ENCODE measurements at regions not wholly inside any gene's neighbourhood (a gene's known extent, or its start where the extent isn't known, plus 50 kb on each side); places are given as distances from the start of the nearest gene placed in this dataset.

DNA sequence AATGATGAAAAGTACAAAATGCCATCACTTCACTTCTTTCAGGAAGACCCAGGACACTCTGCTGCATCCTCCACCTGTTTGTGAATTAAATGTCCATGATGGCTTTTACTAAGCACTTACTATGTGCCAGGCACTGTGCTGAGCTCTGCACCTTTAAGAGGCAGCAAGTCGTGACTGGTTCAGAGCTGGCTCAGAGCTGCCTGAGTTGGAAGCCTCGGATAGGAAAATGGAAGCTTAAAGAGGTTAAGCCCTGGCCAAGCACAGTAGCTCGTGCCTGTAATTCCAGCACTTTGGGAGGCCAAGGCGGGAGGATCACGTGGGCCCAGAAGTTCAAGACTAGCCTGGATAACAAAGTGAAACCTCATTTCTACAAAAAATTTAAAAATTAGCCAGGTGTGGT is 95.6 kb downstream of the SNX5 start:
- no peak overlapping the region for H3K4me3 ChIP-seq (ENCODE audit: low read depth, low read length)
- DNase-seq (ENCODE audit: low read depth), result no peak
- TF ChIP-seq, protein P1, sequence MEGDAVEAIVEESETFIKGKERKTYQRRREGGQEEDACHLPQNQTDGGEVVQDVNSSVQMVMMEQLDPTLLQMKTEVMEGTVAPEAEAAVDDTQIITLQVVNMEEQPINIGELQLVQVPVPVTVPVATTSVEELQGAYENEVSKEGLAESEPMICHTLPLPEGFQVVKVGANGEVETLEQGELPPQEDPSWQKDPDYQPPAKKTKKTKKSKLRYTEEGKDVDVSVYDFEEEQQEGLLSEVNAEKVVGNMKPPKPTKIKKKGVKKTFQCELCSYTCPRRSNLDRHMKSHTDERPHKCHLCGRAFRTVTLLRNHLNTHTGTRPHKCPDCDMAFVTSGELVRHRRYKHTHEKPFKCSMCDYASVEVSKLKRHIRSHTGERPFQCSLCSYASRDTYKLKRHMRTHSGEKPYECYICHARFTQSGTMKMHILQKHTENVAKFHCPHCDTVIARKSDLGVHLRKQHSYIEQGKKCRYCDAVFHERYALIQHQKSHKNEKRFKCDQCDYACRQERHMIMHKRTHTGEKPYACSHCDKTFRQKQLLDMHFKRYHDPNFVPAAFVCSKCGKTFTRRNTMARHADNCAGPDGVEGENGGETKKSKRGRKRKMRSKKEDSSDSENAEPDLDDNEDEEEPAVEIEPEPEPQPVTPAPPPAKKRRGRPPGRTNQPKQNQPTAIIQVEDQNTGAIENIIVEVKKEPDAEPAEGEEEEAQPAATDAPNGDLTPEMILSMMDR (IDR thresholded peaks at IDR 0.05; ENCODE audit: insufficient read depth, low read depth, low read length), result no peak

DNA sequence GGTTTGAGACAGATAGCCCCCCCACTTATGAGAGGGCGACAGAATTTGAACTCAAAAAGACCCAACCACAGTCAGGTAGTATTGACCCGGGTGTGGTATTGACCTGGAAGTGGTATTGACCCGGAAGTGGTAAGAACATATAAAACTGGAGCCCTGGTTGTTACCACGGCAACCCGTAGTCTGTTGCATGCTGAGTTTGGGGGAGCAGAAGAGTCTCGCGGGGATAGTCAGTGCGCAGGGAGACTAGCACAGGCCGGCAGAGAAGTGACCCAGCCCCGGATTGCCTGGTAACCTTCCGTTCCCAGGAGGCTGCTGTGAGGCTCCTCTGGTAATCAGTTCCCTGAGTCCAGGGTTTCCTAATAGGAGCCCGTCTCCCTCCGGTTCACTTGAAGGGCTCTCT is 96.2 kb downstream of the SNX5 start:
- TF ChIP-seq, protein P1 (IDR thresholded peaks at IDR 0.05; ENCODE audit: insufficient read depth, low read depth, low read length), result no peak
- DNase-seq (ENCODE audit: low read depth), result no peak
- H3K4me3 ChIP-seq (ENCODE audit: low read depth, low read length), result no peak overlapping the region

DNA sequence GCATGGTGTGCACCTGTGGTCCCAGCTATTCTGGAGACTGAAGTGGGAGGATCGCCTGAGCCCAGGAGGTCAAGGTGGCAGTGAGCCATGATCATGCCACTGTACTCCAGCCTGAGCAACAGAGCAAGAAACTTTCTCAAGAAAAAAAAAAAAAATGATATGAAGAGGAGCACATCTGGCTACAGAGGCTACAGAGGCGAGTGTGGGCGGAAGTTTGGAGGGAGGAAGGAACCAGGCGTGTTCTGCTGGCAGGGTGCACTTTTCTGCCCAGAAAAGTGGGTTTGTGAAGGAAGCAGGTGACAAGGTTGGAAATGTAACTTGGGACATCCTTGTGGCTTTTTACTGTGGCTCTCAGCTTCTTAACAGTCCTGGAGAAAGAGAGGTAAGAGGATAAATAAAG is 96.7 kb downstream of the SNX5 start:
- TF ChIP-seq, protein P1 (IDR thresholded peaks at IDR 0.05; ENCODE audit: insufficient read depth, low read depth, low read length), result no peak
- H3K4me3 ChIP-seq (ENCODE audit: low read depth, low read length), result no peak overlapping the region
- no peak for DNase-seq (ENCODE audit: low read depth)

DNA sequence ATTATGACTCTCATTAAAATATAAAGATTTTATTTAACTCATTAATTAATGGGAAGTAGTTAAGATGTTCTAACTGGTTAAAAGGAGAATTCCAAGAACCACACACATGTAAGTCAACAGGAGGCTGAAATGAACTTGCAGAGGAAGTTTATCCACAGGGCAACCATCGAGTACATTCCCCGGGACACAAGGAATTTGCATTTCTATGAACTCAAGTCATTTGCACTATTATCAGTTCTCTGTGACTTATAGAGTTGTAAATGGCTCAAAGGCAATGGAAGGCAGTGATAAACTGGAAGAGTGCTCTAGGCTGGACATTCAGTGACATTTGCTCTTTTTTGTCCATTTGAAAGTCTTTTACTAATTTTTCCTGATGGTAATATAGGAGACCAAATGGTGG is 97.4 kb downstream of the SNX5 start:
- TF ChIP-seq, protein P1 (IDR thresholded peaks at IDR 0.05; ENCODE audit: insufficient read depth, low read depth, low read length), result no peak
- no peak overlapping the region for H3K4me3 ChIP-seq (ENCODE audit: low read depth, low read length)
- DNase-seq (ENCODE audit: low read depth), result peak; percentile 55

DNA sequence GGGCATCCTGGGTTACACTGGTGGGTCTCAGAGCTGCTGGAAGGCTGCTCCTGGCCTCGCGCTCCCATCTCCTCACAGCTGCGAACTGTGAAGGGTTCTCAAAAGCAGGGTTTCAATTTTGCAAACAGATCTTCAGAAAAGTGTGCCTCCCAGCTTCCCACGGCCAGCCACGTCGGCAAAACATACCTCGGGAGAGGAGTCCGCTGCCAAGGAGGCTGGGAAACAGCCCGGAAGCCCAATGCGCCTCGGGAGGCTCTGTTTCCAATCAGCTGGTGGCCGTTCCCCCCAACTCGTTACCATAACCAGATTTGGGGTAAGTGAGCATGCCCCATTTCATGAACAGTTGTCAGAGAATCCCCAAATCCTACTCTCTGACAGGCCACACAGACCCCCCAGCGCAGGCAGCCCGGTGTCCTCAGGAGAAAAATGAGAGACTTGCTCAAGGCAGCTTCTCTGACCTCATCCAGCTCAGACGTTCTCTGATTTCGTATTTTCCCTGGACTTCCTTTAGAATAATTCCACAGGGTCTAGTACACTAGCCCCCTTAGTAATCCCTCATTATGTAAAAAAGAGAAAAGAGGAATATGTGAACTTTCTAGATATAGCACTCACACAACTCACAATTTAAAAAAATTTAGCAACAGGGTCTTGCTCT is 98.4 kb downstream of the SNX5 start:
- H3K4me3 ChIP-seq (ENCODE audit: low read depth, low read length), result no peak overlapping the region
- TF ChIP-seq, protein P1 (IDR thresholded peaks at IDR 0.05; ENCODE audit: insufficient read depth, low read depth, low read length), result no peak
- peak; percentile 66 for DNase-seq (ENCODE audit: low read depth)

DNA sequence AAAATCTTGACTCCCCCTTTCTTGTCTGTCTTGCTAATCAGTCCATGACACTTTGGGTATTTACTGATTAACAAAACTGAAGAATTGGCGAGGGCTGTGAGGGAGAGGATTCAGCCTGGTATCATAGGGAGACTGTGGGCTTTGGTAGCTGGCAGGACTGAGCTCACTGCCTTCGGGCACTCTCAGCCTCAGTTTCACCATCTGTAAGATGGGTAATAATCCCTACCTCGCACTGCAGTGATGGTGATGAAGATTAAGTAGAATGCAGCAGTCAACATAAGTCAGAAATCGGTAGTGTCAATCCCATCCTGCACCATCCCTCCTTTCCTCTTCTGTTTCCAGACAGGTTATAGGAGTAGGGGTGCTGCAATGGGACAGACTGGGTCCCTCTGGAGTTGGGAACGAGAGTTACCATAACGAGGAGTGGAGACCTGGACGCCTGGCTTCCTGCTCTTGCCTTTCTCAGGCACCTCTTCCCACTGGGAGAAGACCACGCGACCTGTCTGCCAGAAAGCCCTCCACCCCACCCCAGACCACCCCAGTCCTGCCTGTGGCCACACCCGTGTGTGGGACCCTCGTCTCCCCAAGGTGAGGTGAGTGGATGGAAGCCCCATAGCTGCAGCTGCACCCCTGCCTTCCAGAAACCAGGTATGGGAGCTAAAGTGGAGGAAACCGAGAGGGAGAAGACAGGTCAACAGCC is 99.1 kb downstream of the SNX5 start:
- TF ChIP-seq, protein P1 (IDR thresholded peaks at IDR 0.05; ENCODE audit: insufficient read depth, low read depth, low read length), result no peak
- no peak for DNase-seq (ENCODE audit: low read depth)
- no peak overlapping the region for H3K4me3 ChIP-seq (ENCODE audit: low read depth, low read length)

Measured in fibroblast of villous mesenchyme (primary cell).